Endothelial cell of umbilical vein (primary cell): ENCODE measurements at regions not wholly inside any gene's neighbourhood (a gene's known extent, or its start where the extent isn't known, plus 50 kb on each side); places are given as distances from the start of the nearest gene placed in this dataset.

Experiments
- BruUV-seq: library from RNA; stranded (reverse); fragments of 400-500 nt; replicated peaks from 2 replicates; lab custom pipeline; 2021; lab: Mats Ljungman, UMichigan
- CTCF ChIA-PET: fragments of 300-600, 350-600 bp; sonication (Branson Sonifier 250); formaldehyde crosslinking; loops from one replicate; lab custom pipeline; 2021; ENCODE audit warnings: antibody characterized with exemption, inconsistent platforms; lab: Charles Lee
- POLR2A ChIA-PET: fragments of 300-600, 350-600 bp; sonication (Branson Sonifier 250); formaldehyde crosslinking; loops from one replicate; lab custom pipeline; 2021; ENCODE audit warnings: antibody characterized with exemption, inconsistent platforms; lab: Charles Lee
- DNase-seq: peaks from one replicate; pipeline ENCODE4 v3.0.0-alpha.2; 2011; ENCODE audit warnings: low read depth, low spot score
- FAIRE-seq: peaks from 2 replicates; lab custom pipeline; 2011; peaks lifted over from hg19 to GRCh38; lab: Jason Lieb, UNC
- H2AFZ ChIP-seq: 2 replicates; pipeline ENCODE4 v1.6.0; 2012; ENCODE audit warnings: low read depth, low read length, control low read depth, inconsistent platforms
- H3K27ac ChIP-seq: 2 replicates; pipeline ENCODE4 v1.5.1; 2011; ENCODE audit warnings: low read depth, mild to moderate bottlenecking, control low read depth, low read length, moderate library complexity; ENCODE audit not compliant: insufficient read depth
- H3K27me3 ChIP-seq, 2 experiments: 2 replicates each; pipeline versions ENCODE4 v1.6.0 to v1.6.1; 2011; ENCODE audit warnings: low read length in 2 of 2, mixed read lengths in 1 of 2; ENCODE audit not compliant: control insufficient read depth in 2 of 2, insufficient read depth in 2 of 2
- H3K36me3 ChIP-seq, 2 experiments: 2 replicates in 1 of 2; 3 replicates in 1 of 2; pipeline ENCODE4 v1.5.1; 2011; ENCODE audit warnings: low read length in 2 of 2, mild to moderate bottlenecking in 1 of 2, moderate library complexity in 1 of 2; ENCODE audit not compliant: control insufficient read depth in 2 of 2, insufficient read depth in 2 of 2; ENCODE audit errors: extremely low read depth in 1 of 2
- H3K4me1 ChIP-seq: 3 replicates; pipeline ENCODE4 v1.5.1; 2011; ENCODE audit warnings: mild to moderate bottlenecking, low read length; ENCODE audit not compliant: control insufficient read depth, insufficient read depth; ENCODE audit errors: extremely low read depth
- H3K4me2 ChIP-seq: 2 replicates; pipeline ENCODE4 v1.6.1; 2011; ENCODE audit warnings: low read length, control low read depth, mixed read lengths; ENCODE audit not compliant: insufficient read depth
- H3K4me3 ChIP-seq, 3 experiments: fragments of 200-600 bp in 1 of 3; sonication (generic), shearing (Covaris generic) in 1 of 3; replicated peaks in 1 of 3; 2 replicates each; pipeline ENCODE4 v1.5.1; 2011 to 2016; ENCODE audit warnings: control low read depth in 3 of 3, low read length in 3 of 3, mild to moderate bottlenecking in 2 of 3, inconsistent platforms in 1 of 3, low read depth in 1 of 3, moderate library complexity in 1 of 3; ENCODE audit not compliant: insufficient read depth in 1 of 3
- H3K79me2 ChIP-seq: 2 replicates; pipeline ENCODE4 v1.6.0; 2012; ENCODE audit warnings: low read length, inconsistent platforms; ENCODE audit not compliant: control insufficient read depth, insufficient read depth
- H3K9ac ChIP-seq: replicated peaks from 2 replicates; pipeline ENCODE3; 2011; ENCODE audit warnings: low read length, control low read depth; ENCODE audit not compliant: insufficient read depth; ENCODE audit errors: extremely low read depth
- H3K9me1 ChIP-seq: replicated peaks from 3 replicates; pipeline ENCODE4 v1.6.0; 2011; ENCODE audit warnings: mild to moderate bottlenecking, low read length; ENCODE audit not compliant: control insufficient read depth, insufficient read depth; ENCODE audit errors: extremely low read depth
- H3K9me3 ChIP-seq: replicated peaks from 2 replicates; pipeline ENCODE4 v1.5.1; 2012; ENCODE audit warnings: low read length, inconsistent platforms; ENCODE audit not compliant: control insufficient read depth, insufficient read depth
- H4K20me1 ChIP-seq: replicated peaks from 2 replicates; pipeline ENCODE3; 2011; ENCODE audit warnings: mild to moderate bottlenecking, low read length; ENCODE audit not compliant: control insufficient read depth, insufficient read depth; ENCODE audit errors: extremely low read depth
- EZH2 ChIP-seq: IDR thresholded peaks from 2 replicates; pipeline ENCODE4 v1.6.1; 2012; ENCODE audit warnings: borderline replicate concordance, low read depth, mild to moderate bottlenecking, moderate library complexity, low read length, inconsistent platforms; ENCODE audit not compliant: severe bottlenecking
- FOS ChIP-seq: IDR thresholded peaks from 2 replicates; pipeline ENCODE4 v1.6.1; 2011; ENCODE audit warnings: mild to moderate bottlenecking, low read length, moderate library complexity, borderline replicate concordance; ENCODE audit not compliant: insufficient read depth
- GATA2 ChIP-seq: IDR thresholded peaks from 2 replicates; pipeline ENCODE4 v1.7.0; 2011; ENCODE audit warnings: low read depth, mild to moderate bottlenecking, moderate library complexity, mixed read lengths, low read length; ENCODE audit not compliant: insufficient read length, insufficient read depth
- JUN ChIP-seq: IDR thresholded peaks from 2 replicates; pipeline ENCODE4 v1.6.1; 2011; ENCODE audit warnings: borderline replicate concordance, low read depth; ENCODE audit not compliant: insufficient read length, insufficient read depth
- MYC ChIP-seq: IDR thresholded peaks from one replicate; pipeline ENCODE4 v1.6.1; 2011; ENCODE audit warnings: mild to moderate bottlenecking, low read depth, low read length
- POLR2A ChIP-seq: IDR thresholded peaks from 2 replicates; pipeline ENCODE4 v1.6.1; 2012; ENCODE audit warnings: low read depth, mild to moderate bottlenecking, control low read depth, low read length
- POLR2AphosphoS5 ChIP-seq: IDR thresholded peaks from 2 replicates; pipeline ENCODE4 v1.6.1; 2012; ENCODE audit warnings: low read depth, mild to moderate bottlenecking, control low read depth, low read length, moderate library complexity; ENCODE audit not compliant: insufficient read depth
- dilution Hi-C: fragments of 300-500 bp; cut with MboI; formaldehyde crosslinking; loops from one replicate; pipeline ENCODE4 v1.15.0; 2019; ENCODE audit warnings: low sequenced_read_pairs; ENCODE audit not compliant: extremely low pct_ligation_motif_present
- intact Hi-C: fragments of 100-400 bp; cut with micrococcal nuclease; formaldehyde crosslinking; loops from one replicate; pipeline ENCODE4 v1.10.0; 2022
- TF ChIP-seq, protein P1 (sequence below): IDR thresholded peaks from 2 replicates; pipeline ENCODE4 v1.6.1; 2011; ENCODE audit not compliant: insufficient read depth, insufficient read length
- TF ChIP-seq, protein P2 (sequence below), 2 donors: IDR thresholded peaks; 1 replicate in 1 of 2; 2 replicates in 1 of 2; pipeline ENCODE4 v1.5.1; 2011; ENCODE audit warnings: low read length in 2 of 2, mild to moderate bottlenecking in 2 of 2, moderate library complexity in 2 of 2, control low read depth in 1 of 2, inconsistent platforms in 1 of 2, low read depth in 1 of 2; ENCODE audit not compliant: insufficient read depth in 1 of 2; ENCODE audit errors: extremely low read depth in 1 of 2

DNA sequence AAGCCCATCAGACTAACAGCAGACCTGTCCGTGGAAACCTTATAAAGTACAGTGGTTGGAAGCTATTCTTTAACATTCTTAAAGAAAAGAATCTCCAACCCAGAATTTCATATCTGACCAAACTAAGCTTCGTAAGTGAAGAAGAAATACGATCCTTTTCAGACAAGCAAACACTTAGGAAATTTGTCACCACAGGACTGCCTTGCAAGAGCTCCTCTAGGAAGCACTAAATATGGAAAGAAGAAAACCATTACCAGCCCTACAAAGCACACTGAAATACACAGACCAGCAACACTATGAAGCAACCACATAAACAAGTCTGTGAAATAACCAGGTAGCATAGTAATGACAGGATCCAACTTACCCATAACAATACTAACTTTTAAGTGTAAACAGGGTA, 177.7 kb upstream of the PRSS1 start:
- Histone ChIP-seq H3K27me3 (no peaks in the 10 kb centered on the region), H3K79me2 (no peaks in the 10 kb centered on the region), H4K20me1 (no peaks in the 10 kb centered on the region), H3K4me1 (peaks cover 25% of the 10 kb centered on the region), H3K4me3 (no peak overlapping the region), H3K4me2 (no peak overlapping the region), H3K9ac (no peak overlapping the region), H3K27ac (no peak overlapping the region), H3K9me3 (no peaks in the 10 kb centered on the region), H3K9me1 (no peaks in the 10 kb centered on the region), H3K36me3 (no peaks in the 10 kb centered on the region), H2AFZ (no peak overlapping the region)
- POLR2A ChIA-PET = no interaction called here
- intact Hi-C loops = no loop called here
- no peak for FAIRE-seq
- TF ChIP-seq POLR2AphosphoS5 = no peak
- TF ChIP-seq JUN = no peak
- TF ChIP-seq, protein P1, sequence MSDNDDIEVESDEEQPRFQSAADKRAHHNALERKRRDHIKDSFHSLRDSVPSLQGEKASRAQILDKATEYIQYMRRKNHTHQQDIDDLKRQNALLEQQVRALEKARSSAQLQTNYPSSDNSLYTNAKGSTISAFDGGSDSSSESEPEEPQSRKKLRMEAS = no peak
- no peak for TF ChIP-seq GATA2
- no peak for TF ChIP-seq EZH2
- no peak for TF ChIP-seq POLR2A
- TF ChIP-seq, protein P2, sequence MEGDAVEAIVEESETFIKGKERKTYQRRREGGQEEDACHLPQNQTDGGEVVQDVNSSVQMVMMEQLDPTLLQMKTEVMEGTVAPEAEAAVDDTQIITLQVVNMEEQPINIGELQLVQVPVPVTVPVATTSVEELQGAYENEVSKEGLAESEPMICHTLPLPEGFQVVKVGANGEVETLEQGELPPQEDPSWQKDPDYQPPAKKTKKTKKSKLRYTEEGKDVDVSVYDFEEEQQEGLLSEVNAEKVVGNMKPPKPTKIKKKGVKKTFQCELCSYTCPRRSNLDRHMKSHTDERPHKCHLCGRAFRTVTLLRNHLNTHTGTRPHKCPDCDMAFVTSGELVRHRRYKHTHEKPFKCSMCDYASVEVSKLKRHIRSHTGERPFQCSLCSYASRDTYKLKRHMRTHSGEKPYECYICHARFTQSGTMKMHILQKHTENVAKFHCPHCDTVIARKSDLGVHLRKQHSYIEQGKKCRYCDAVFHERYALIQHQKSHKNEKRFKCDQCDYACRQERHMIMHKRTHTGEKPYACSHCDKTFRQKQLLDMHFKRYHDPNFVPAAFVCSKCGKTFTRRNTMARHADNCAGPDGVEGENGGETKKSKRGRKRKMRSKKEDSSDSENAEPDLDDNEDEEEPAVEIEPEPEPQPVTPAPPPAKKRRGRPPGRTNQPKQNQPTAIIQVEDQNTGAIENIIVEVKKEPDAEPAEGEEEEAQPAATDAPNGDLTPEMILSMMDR (IDR thresholded peaks at IDR 0.05; ENCODE audit: extremely low read depth in 1 of 2, insufficient read depth in 1 of 2, low read depth in 1 of 2, low read length in 2 of 2) = no peak
- TF ChIP-seq FOS = no peak
- no peak for TF ChIP-seq MYC
- DNase-seq = no peak
- dilution Hi-C loops = no loop called here
- no TSS peak for BruUV-seq
- CTCF ChIA-PET = interaction anchor here (1.2 to 6.3 kb wide), 8 partner anchors 9 to 212 kb away, joined by 4 to 47 read pairs (median 16); no protein-coding TSS in a partner anchor
